ENCODE measurements at regions not wholly inside any gene's neighbourhood (a gene's known extent, or its start where the extent isn't known, plus 50 kb on each side); places are given as distances from the start of the nearest gene placed in this dataset.

- TF ChIP-seq MAFK (IDR thresholded peaks at IDR 0.05; ENCODE audit: partially characterized antibody) = no peak
- no peak for TF ChIP-seq RAD21 (conservative IDR thresholded peaks at IDR 0.05 in 1 of 2, IDR thresholded peaks at IDR 0.05 in 1 of 2)
- TF ChIP-seq FOXS1 (CRISPR knock-in tag; IDR thresholded peaks at IDR 0.05) = no peak
- TF ChIP-seq MAX (IDR thresholded peaks at IDR 0.05) = no peak
- TF ChIP-seq TP53 (CRISPR knock-in tag; IDR thresholded peaks at IDR 0.05) = no peak
- TF ChIP-seq HOXA7 (CRISPR knock-in tag; IDR thresholded peaks at IDR 0.05) = no peak
- TF ChIP-seq RNF2 (IDR thresholded peaks at IDR 0.05; ENCODE audit: borderline replicate concordance, low read depth) = no peak
- TF ChIP-seq ZFP36 (IDR thresholded peaks at IDR 0.05; ENCODE audit: borderline replicate concordance, partially characterized antibody) = no peak
- no peak for TF ChIP-seq HOXB13 (CRISPR knock-in tag; IDR thresholded peaks at IDR 0.05; ENCODE audit: low read depth)
- no peak for TF ChIP-seq RCOR1 (IDR thresholded peaks at IDR 0.05; ENCODE audit: low read depth, low read length)
- TF ChIP-seq ESRRA (IDR thresholded peaks at IDR 0.05; ENCODE audit: borderline replicate concordance, low read length) = no peak
- Histone ChIP-seq H3K4me3 (no peak overlapping the region), H3K4me2 (no peak overlapping the region), H3K4me1 (0 out of 3 replicates have a peak, but pooled peaks cover 4% of the 10 kb centered on the region), H3K9me3 (no peaks in the 10 kb centered on the region), H3K27ac (no peak overlapping the region)
- FAIRE-seq (no peak), ATAC-seq (no peak), DNase-seq (ENCODE audit: low read depth in 1 of 2, low spot score in 1 of 2) (no peak)
- ChIA-PET CTCF (no interaction called here), POLR2A (no interaction called here)
- WGBS (ENCODE audit: missing lambda C conversion rate) = 58% methylated on average over 5 of the region's 5 CpGs
Observed at GRCh38 chr2:15714002-15714401, 122.3 kb downstream of the DDX1 start.

- H3K9me3 ChIP-seq = no peaks in the 10 kb centered on the region
- TF ChIP-seq GATA3 (IDR thresholded peaks at IDR 0.05; ENCODE audit: borderline replicate concordance) = no peak
- H3K4me2 ChIP-seq = no peak overlapping the region
- H3K4me3 ChIP-seq = no peak overlapping the region
- FAIRE-seq = no peak
- no peaks in the 10 kb centered on the region for H3K4me1 ChIP-seq
- DNase-seq (ENCODE audit: low read depth in 1 of 2, low spot score in 1 of 2) = no peak
- H3K27ac ChIP-seq = no peak overlapping the region
- no peak for ATAC-seq
- WGBS (ENCODE audit: missing lambda C conversion rate) = 85% methylated on average over 1 of the region's 1 CpG
- POLR2A ChIA-PET = no interaction called here
- CTCF ChIA-PET = no interaction called here
Observed at GRCh38 chr2:15714609-15715008, 122.9 kb downstream of the DDX1 start.

- TF ChIP-seq ZC3H11A (IDR thresholded peaks at IDR 0.05) = no peak
- no peak for TF ChIP-seq HEYL (CRISPR knock-in tag; IDR thresholded peaks at IDR 0.05)
- Histone ChIP-seq H3K9me3 (no peaks in the 10 kb centered on the region), H3K27ac (no peak overlapping the region), H3K4me2 (no peak overlapping the region), H3K4me3 (no peak overlapping the region), H3K4me1 (no peaks in the 10 kb centered on the region)
- DNase-seq (ENCODE audit: low read depth in 1 of 2, low spot score in 1 of 2) = no peak
- 62% methylated on average over 8 of the region's 8 CpGs for WGBS (ENCODE audit: missing lambda C conversion rate)
- ChIA-PET CTCF (interaction anchor here (0.9 kb wide), 1 partner anchor 224 kb away, joined by 4 read pairs; no protein-coding TSS in a partner anchor), POLR2A (no interaction called here)
- no peak for FAIRE-seq
- ATAC-seq = no peak
Observed at GRCh38 chr2:15715596-15715995, 123.9 kb downstream of the DDX1 start.

- no peaks in the 10 kb centered on the region for H3K9me3 ChIP-seq
- no peaks in the 10 kb centered on the region for H3K4me1 ChIP-seq
- 54% methylated on average over 8 of the region's 8 CpGs for WGBS (ENCODE audit: missing lambda C conversion rate)
- ATAC-seq (no peak), FAIRE-seq (no peak), DNase-seq (ENCODE audit: low read depth in 1 of 2, low spot score in 1 of 2) (no peak)
- no peak overlapping the region for H3K27ac ChIP-seq
- ChIA-PET CTCF (interaction anchor here (0.7 to 1.4 kb wide), 2 partner anchors 31 to 81 kb away, joined by 3 read pairs; no protein-coding TSS in a partner anchor), POLR2A (no interaction called here)
- no peak overlapping the region for H3K4me3 ChIP-seq
- no peak overlapping the region for H3K4me2 ChIP-seq
- no peak for TF ChIP-seq ELK1 (IDR thresholded peaks at IDR 0.05; ENCODE audit: low read depth, low read length)
- TF ChIP-seq KDM5A (IDR thresholded peaks at IDR 0.05) = no peak
- no peak for TF ChIP-seq MAX (IDR thresholded peaks at IDR 0.05)
- TF ChIP-seq HEYL (CRISPR knock-in tag; IDR thresholded peaks at IDR 0.05) = no peak
- no peak for TF ChIP-seq BCL3 (IDR thresholded peaks at IDR 0.05)
- TF ChIP-seq FOSB (CRISPR knock-in tag; IDR thresholded peaks at IDR 0.05) = no peak
- TF ChIP-seq USF2 (IDR thresholded peaks at IDR 0.05) = no peak
- no peak for TF ChIP-seq ESRRA (IDR thresholded peaks at IDR 0.05; ENCODE audit: borderline replicate concordance, low read length)
- no peak for TF ChIP-seq RARB (CRISPR knock-in tag; IDR thresholded peaks at IDR 0.05)
- no peak for TF ChIP-seq GATA3 (IDR thresholded peaks at IDR 0.05; ENCODE audit: borderline replicate concordance)
- TF ChIP-seq HMGXB4 (CRISPR knock-in tag; IDR thresholded peaks at IDR 0.05; ENCODE audit: borderline replicate concordance) = no peak
Observed at GRCh38 chr2:15718103-15718943, 126.7 kb downstream of the DDX1 start.

All from A549 (cell line).